HK-2 (cell line): ENCODE measurements at regions not wholly inside any gene's neighbourhood (a gene's known extent, or its start where the extent isn't known, plus 50 kb on each side); places are given as distances from the start of the nearest gene placed in this dataset.
"Not testable (repeated sequence)": the region's sequence is repeated elsewhere in the genome, so short reads cannot be mapped to it uniquely, and the experiment has no call there.

ENCODE experiments used
- DNase-seq: peaks from one replicate; pipeline ENCODE4 v3.0.0-alpha.2; 2018; ENCODE audit not compliant: unreplicated experiment

DNA sequence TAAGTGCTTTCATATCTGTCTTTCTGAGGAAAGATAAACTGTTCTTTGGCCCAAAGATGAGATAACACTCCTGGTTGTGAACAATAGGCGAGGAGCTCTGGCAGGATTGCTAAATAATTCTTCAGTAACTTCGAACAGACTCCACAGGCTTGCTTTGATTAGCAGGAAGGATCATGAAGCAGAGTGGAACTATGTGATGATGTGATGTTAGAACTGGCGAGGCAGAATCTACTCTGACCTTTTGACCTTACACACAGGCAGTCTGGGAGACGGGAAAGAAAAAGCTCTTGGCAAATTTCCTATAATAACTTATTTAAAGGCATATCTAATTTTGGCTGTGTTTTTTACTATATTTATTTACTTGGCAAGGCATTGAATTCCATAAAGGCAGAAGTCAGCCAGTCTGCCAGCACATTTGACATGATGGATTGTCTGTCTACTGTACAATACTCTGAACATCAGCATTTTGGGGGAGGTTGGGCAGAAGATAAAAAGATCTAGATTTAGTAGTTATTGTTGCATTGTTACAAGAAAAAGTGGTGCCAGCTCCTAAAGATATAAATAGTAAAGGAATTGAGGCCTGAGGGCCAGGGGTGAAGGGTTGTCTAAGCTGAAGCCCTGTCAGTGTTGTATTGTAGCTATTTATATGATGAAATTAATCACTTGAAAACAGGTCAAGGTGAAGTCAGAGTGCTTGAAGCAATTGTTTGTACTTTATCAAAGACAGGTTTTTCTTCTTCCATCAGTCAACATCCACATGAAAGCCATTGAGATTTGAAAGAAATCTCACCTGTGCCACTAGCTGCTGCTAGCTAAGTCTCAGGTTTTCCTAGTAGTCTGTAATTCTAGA lies 708.8 kb downstream of the LTN1 start:
- DNase-seq: no peak

DNA sequence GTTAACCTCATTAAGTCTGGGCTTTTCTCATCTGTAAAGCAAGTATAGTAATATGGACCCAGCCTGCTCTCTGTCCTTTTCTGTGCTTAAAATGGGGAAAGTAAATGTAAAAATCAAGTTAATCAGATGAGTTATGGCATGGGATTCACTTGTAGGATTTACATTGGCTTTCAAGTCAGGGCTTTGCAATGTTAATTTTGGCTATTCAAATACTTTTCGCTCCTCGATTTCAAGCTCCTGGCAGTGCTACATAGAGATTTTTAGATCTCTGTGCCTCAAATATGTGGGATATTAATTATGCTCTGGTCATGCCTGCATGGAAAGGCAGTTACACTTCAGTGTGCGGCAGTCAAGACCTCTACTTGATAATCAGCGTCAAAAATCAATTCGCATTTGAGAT lies 709.8 kb downstream of the LTN1 start:
- no peak for DNase-seq

- DNase-seq: not testable (repeated sequence)
These were observed 711.3 kb downstream of the LTN1 start for GRCh38 chr21:28281357-28281756.

- DNase-seq: no peak
These were observed 712.1 kb downstream of the LTN1 start for GRCh38 chr21:28280611-28281010.

GRCh38 chr21:28277324-28277723 lies 715.4 kb downstream of the LTN1 start:
- DNase-seq: no peak

- no peak for DNase-seq
These were observed 720.2 kb downstream of the LTN1 start for GRCh38 chr21:28272272-28272992.

- no peak for DNase-seq
These were observed 723.5 kb downstream of the LTN1 start for GRCh38 chr21:28269173-28269572.

DNA sequence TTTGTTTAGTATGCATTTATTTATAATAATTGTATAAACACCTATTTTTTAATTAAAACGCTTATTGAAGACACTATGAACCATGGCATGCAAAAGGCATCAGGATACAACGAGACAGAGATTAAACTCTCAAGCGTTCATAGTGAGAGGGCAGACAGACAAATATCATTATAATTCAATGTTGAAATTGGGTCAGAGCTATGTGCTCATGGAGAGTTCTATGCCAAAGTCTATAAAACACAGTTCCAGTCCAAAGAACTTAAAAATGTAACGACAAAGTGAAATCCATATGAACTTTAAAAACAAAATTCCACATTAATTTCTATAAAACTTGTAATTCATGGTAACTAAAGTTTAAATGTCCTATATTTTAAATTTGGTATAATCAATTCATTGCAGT lies 724.0 kb downstream of the LTN1 start:
- no peak for DNase-seq

DNA sequence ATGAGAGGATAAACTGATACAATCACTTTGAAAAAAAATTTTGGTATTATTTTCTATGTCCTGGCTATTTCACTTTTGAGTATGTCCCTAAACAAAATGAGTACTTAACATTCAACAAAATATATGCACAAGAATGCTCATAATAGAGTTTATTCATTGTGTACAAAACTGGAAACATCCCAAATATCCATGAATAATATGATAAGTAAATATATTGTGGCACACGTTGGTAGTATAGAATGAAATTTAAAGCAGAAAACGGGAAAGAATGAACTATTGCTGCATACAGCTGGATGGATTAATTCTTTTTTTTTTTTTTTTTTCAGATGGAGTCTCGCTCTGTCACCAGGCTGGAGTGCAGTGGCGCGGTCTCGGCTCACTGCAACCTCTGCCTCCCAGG lies 725.2 kb downstream of the LTN1 start:
- no peak for DNase-seq

DNA sequence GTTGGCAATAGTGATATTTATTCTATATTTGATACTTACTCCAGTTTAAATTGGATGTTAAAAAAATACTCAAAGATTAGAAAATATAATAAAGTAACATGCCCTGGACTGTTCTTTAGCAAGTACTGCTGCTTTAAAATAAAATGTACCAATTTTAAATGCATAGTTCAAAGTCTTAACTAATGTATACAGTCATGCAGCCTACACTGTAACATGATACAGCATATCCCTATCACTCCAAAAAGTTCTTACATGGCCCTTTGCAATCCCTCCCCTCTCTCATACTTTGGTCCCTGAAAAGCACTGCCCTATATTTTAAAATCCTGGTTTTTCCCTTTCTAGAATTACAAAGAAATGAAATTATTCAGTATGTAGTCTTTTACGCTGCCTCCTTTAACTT lies 726.6 kb downstream of the LTN1 start:
- no peak for DNase-seq

GRCh38 chr21:28263974-28264373 lies 728.7 kb downstream of the LTN1 start:
- DNase-seq: no peak

GRCh38 chr21:28261298-28261697 lies 731.4 kb downstream of the LTN1 start:
- DNase-seq: no peak

- DNase-seq: no peak
These were observed 735.4 kb downstream of the LTN1 start for GRCh38 chr21:28257276-28257675.

DNA sequence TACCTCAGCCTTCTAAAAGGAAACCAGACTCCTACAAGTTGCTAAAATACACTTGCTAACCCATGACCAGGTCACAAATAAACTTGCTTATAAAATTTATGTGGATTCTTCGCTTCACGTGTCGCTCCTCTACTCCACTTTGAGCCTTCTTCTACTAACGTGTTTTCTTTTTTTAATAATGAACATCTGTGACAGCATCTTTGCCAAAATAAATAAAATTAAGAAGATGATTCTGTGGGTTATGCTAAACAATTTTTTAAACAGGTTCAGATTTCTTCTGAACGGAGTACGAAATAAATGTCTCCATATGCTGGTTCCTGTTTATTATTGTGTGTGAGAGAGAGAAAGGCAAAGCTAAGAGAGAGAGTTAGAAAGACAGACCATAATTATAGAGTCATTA lies 735.8 kb downstream of the LTN1 start:
- DNase-seq: no peak

DNA sequence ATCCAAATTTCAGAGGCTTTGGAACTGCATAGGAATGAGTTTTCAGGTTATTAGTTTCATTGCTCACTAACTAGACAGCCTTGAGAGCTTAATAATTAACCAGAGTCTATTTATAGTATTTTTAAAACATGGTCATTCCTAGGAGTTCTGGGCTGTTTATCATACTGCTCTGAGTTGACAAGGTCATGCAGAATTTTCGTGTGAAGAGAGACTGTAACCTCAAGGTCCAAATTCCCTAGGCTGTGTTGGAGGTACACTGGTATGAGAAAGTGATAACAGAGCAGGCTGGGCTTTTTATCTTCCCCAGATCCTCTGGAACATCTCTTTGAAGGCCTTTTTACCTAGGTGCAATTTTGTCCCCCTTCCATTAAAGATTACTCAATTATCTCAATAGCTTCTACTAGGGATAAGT lies 736.3 kb downstream of the LTN1 start:
- DNase-seq: no peak

- DNase-seq: no peak
These were observed 738.7 kb downstream of the LTN1 start for GRCh38 chr21:28253961-28254360.

GRCh38 chr21:28253338-28253737 lies 739.3 kb downstream of the LTN1 start:
- DNase-seq: no peak

DNA sequence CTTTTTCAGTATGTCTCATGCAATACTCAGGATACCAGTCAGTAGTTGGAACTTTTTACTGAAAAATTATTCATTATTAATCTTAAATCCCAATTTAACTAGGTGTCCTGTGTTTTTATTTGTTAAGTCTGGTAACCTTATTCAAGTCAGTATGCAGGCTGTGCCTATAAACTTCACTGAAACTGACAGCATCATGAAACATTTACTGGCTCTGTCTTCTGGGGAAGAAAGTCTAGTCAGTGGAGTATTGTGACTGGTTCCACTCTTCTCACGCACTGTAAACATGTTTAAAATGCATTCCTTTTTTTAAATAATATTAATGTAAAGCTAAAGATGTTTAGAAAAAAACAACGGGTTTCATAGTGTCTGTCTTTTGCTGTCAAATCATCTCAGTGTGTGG lies 739.7 kb downstream of the LTN1 start:
- no peak for DNase-seq

- DNase-seq: no peak
These were observed 741.7 kb downstream of the LTN1 start for GRCh38 chr21:28250946-28251345.

GRCh38 chr21:28247454-28248020 lies 745.1 kb downstream of the LTN1 start:
- no peak for DNase-seq

DNA sequence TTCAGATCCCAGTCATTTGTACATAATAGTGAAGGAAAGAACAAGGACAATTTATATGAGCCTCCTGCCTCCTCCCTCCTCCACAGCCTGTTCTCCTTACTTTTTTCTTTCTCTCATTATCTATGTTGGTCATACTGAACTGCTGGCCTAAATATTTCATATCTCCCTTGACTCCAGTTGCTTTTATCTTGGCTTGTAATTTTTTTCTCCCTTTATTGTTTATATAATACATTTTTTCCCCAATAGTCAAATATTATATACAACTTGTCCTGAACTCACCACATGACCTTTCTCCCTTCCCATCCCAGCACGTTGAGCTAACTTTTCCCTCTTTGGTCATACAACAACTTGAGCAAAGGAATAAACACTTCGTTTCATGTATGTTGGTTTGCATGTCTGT lies 752.1 kb downstream of the LTN1 start:
- DNase-seq: no peak

DNA sequence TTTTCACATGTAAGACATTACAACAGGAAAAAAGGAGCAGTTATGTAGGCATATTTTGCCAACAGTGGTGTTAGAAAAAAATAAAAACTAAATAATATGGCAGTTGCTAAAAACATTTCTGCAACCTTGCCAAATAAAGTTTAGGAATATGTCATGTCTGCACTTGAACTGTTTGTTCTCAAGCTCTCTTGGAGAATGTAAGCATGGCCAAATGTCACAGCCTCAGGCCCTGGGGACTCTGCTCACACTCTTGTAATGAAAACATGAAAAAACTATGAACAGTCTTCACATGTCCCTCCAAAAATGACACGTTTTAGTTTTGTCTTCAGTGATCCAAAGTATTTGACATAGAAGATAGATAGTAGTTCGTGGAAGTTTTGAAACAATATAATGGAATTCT lies 753.3 kb downstream of the LTN1 start:
- no peak for DNase-seq

DNA sequence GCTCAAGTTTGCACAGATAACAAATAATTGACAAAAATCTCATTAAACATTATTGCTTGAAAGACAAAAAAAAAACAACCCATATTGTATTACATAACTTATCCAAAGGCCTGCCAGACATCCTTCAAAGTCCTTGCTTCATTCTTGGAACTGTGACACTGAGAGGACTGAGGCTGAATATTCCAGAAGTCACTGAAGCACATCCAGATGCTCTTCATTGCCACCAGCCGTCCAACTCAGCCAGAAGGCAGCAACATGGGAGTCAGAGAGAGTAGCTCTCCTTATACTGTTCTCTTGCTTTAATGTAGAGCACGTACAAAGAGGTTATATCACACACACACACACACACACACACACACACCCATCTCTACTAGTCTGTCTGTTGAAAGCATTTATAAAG lies 755.0 kb downstream of the LTN1 start:
- DNase-seq: no peak
